GM21515 (cell line): ENCODE measurements at regions not wholly inside any gene's neighbourhood (a gene's known extent, or its start where the extent isn't known, plus 50 kb on each side); places are given as distances from the start of the nearest gene placed in this dataset.
"Not testable (repeated sequence)": the region's sequence is repeated elsewhere in the genome, so short reads cannot be mapped to it uniquely, and the experiment has no call there.

Experiments
- ATAC-seq: cut with Tn5 transposase; IDR thresholded peaks from one replicate; pipeline ENCODE4 v1.9.1; 2021; ENCODE audit not compliant: unreplicated experiment

- ATAC-seq: not testable (repeated sequence)
Measured at GRCh38 chr7:112592565-112593263, 111.9 kb downstream of the LSMEM1 start.

- ATAC-seq: no peak
Measured at GRCh38 chr7:112594397-112594796, 113.6 kb downstream of the LSMEM1 start.

- no peak for ATAC-seq
Measured at GRCh38 chr7:112596260-112596659, 115.5 kb downstream of the LSMEM1 start.

GRCh38 chr7:112596981-112597380, 116.2 kb downstream of the LSMEM1 start:
- no peak for ATAC-seq

- ATAC-seq: no peak
Measured at GRCh38 chr7:112603673-112604072, 122.9 kb downstream of the LSMEM1 start.

- no peak for ATAC-seq
Measured at GRCh38 chr7:112610636-112611035, 129.8 kb downstream of the LSMEM1 start.

GRCh38 chr7:112615701-112616100, 134.9 kb downstream of the LSMEM1 start:
- ATAC-seq: no peak

GRCh38 chr7:112616295-112616694, 135.5 kb downstream of the LSMEM1 start:
- no peak for ATAC-seq

GRCh38 chr7:112619343-112619742, 138.6 kb downstream of the LSMEM1 start:
- ATAC-seq: no peak

GRCh38 chr7:112622159-112622715, 141.4 kb downstream of the LSMEM1 start:
- no peak for ATAC-seq

GRCh38 chr7:112624416-112624815, 143.6 kb downstream of the LSMEM1 start:
- no peak for ATAC-seq

- ATAC-seq: no peak
Measured at GRCh38 chr7:112630565-112630964, 149.8 kb downstream of the LSMEM1 start.

- no peak for ATAC-seq
Measured at GRCh38 chr7:112634107-112634506, 153.3 kb downstream of the LSMEM1 start.

- no peak for ATAC-seq
Measured at GRCh38 chr7:112635742-112636141, 154.5 kb downstream of the TMEM168 start.

GRCh38 chr7:112638675-112639400, 151.4 kb downstream of the TMEM168 start:
- no peak for ATAC-seq

GRCh38 chr7:112640685-112641084, 149.5 kb downstream of the TMEM168 start:
- no peak for ATAC-seq

GRCh38 chr7:112646783-112647182, 143.4 kb downstream of the TMEM168 start:
- ATAC-seq: no peak

GRCh38 chr7:112648781-112649180, 141.4 kb downstream of the TMEM168 start:
- no peak for ATAC-seq

- ATAC-seq: no peak
Measured at GRCh38 chr7:112649560-112649959, 140.6 kb downstream of the TMEM168 start.

GRCh38 chr7:112654322-112655216, 135.6 kb downstream of the TMEM168 start:
- no peak for ATAC-seq

- no peak for ATAC-seq
Measured at GRCh38 chr7:112665709-112666108, 124.5 kb downstream of the TMEM168 start.
